Fibroblast of pulmonary artery (primary cell): ENCODE measurements at regions not wholly inside any gene's neighbourhood (a gene's known extent, or its start where the extent isn't known, plus 50 kb on each side); places are given as distances from the start of the nearest gene placed in this dataset.

Experiments used
- DNase-seq: peaks from one replicate; pipeline ENCODE4 v3.0.0-alpha.2; 2010; ENCODE audit warnings: low read depth
- H3K4me3 ChIP-seq: replicated peaks from 2 replicates; pipeline ENCODE4 v1.5.1; 2011; ENCODE audit warnings: low read depth, mild to moderate bottlenecking, control low read depth, low read length, moderate library complexity
- TF ChIP-seq, protein P1 (sequence below): IDR thresholded peaks from 2 replicates; pipeline ENCODE4 v1.5.1; 2011; ENCODE audit warnings: mild to moderate bottlenecking, control low read depth, low read length, inconsistent platforms; ENCODE audit errors: missing control alignments

DNA sequence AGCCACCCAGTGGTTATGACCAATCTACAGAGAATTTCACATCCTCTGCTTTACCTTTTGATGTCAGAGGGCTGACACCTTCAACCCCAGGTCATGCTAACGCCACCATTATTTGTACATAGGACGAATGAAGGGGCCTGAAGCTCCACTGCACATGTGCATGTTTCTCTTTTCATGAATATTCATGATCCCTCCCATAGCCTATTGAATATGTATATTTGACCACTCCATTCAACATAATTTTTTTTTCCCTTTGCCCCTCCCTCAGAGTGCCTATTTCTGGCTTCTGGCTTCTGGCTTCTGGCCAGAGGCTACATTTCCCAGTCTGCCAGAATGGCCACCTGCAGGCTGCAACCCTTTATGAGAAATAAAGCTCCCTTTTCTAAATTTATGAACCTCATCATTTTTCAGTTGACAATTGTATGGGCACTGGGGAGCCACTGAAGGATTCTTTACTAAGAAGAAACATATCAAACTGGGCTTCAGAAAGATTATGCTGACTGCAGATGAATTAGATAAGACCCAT lies 406.7 kb downstream of the SIPA1L2 start:
- DNase-seq: no peak
- TF ChIP-seq, protein P1, sequence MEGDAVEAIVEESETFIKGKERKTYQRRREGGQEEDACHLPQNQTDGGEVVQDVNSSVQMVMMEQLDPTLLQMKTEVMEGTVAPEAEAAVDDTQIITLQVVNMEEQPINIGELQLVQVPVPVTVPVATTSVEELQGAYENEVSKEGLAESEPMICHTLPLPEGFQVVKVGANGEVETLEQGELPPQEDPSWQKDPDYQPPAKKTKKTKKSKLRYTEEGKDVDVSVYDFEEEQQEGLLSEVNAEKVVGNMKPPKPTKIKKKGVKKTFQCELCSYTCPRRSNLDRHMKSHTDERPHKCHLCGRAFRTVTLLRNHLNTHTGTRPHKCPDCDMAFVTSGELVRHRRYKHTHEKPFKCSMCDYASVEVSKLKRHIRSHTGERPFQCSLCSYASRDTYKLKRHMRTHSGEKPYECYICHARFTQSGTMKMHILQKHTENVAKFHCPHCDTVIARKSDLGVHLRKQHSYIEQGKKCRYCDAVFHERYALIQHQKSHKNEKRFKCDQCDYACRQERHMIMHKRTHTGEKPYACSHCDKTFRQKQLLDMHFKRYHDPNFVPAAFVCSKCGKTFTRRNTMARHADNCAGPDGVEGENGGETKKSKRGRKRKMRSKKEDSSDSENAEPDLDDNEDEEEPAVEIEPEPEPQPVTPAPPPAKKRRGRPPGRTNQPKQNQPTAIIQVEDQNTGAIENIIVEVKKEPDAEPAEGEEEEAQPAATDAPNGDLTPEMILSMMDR: no peak
- H3K4me3 ChIP-seq: no peak overlapping the region

DNA sequence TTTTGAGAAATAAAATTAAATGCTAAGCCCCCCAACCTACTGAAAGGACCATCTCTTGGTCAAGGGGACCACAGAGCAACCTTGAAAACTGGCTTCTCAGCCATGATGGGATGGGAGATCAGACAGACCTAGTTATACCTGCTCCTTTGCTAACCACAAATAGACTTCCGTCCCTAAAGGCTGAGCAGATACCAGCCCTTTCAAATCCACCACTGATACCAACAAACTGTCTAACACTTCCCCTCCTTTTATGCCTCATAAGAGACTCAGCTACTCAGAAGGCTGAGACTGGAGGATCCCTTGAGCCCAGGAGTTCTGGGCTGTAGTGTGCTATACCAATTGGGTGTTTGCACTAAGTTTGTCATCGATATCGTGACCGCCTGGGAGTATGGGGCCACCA lies 407.3 kb downstream of the SIPA1L2 start:
- no peak for DNase-seq
- no peak overlapping the region for H3K4me3 ChIP-seq

GRCh38 chr1:232221802-232222499 lies 408.0 kb downstream of the SIPA1L2 start:
- no peak for DNase-seq
- TF ChIP-seq, protein P1: no peak
- no peak overlapping the region for H3K4me3 ChIP-seq

More for the DNA sequence above, 407.3 kb downstream of the SIPA1L2 start:
- TF ChIP-seq, protein P1: no peak

GRCh38 chr1:232218955-232219865 lies 410.7 kb downstream of the SIPA1L2 start:
- no peak for DNase-seq
- no peak overlapping the region for H3K4me3 ChIP-seq
- TF ChIP-seq, protein P1: no peak

DNA sequence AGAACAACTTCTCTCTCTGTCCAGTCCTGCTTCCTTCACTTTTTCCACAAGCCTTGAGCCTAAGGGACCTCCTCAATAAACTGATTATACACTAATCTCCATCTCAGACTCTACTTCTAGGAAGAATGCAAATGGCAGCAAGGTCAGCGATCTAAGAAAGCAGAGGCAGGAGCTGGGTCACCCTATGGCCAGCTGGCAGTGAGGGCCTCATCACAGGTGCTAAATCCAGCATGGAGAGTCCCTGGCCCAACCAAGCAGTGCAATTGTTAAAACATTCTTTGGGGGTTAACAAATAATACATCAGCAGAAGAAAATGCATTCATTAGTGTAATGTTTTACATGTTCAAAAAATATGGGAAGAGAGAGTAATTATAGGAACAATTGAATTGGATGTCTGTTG lies 416.0 kb downstream of the SIPA1L2 start:
- TF ChIP-seq, protein P1: no peak
- no peak for DNase-seq
- no peak overlapping the region for H3K4me3 ChIP-seq

- no peak for DNase-seq
- no peak overlapping the region for H3K4me3 ChIP-seq
- TF ChIP-seq, protein P1: no peak
Measured at GRCh38 chr1:232212253-232212652, 417.7 kb downstream of the SIPA1L2 start.
